PFSK-1 (cell line): ENCODE measurements at regions not wholly inside any gene's neighbourhood (a gene's known extent, or its start where the extent isn't known, plus 50 kb on each side); places are given as distances from the start of the nearest gene placed in this dataset.

Experiments
- POLR2AphosphoS5 ChIP-seq: IDR thresholded peaks from 2 replicates; pipeline ENCODE4 v1.6.1; 2012; ENCODE audit warnings: low read depth, mild to moderate bottlenecking, control low read depth, low read length, moderate library complexity
- SIN3A ChIP-seq: IDR thresholded peaks from 2 replicates; pipeline ENCODE4 v1.6.1; 2012; ENCODE audit warnings: mild to moderate bottlenecking, low read length, moderate library complexity, borderline replicate concordance; ENCODE audit not compliant: insufficient read depth
- TAF1 ChIP-seq: IDR thresholded peaks from 2 replicates; pipeline ENCODE4 v1.6.1; 2012; ENCODE audit warnings: low read length, control low read depth, borderline replicate concordance; ENCODE audit not compliant: insufficient read depth
- TF ChIP-seq, protein P1 (sequence below), 2 experiments: IDR thresholded peaks; 2 replicates each; pipeline versions ENCODE4 v1.6.1 to v1.8.0; 2011 to 2012; ENCODE audit warnings: low read depth in 2 of 2, low read length in 2 of 2, control low read depth in 1 of 2, inconsistent platforms in 1 of 2, mild to moderate bottlenecking in 1 of 2, moderate library complexity in 1 of 2; ENCODE audit not compliant: insufficient read depth in 1 of 2

GRCh38 chr14:55980970-55981369, 137.2 kb upstream of the PELI2 start:
- TF ChIP-seq TAF1 (no peak), POLR2AphosphoS5 (no peak), SIN3A (no peak)
- TF ChIP-seq, protein P1, sequence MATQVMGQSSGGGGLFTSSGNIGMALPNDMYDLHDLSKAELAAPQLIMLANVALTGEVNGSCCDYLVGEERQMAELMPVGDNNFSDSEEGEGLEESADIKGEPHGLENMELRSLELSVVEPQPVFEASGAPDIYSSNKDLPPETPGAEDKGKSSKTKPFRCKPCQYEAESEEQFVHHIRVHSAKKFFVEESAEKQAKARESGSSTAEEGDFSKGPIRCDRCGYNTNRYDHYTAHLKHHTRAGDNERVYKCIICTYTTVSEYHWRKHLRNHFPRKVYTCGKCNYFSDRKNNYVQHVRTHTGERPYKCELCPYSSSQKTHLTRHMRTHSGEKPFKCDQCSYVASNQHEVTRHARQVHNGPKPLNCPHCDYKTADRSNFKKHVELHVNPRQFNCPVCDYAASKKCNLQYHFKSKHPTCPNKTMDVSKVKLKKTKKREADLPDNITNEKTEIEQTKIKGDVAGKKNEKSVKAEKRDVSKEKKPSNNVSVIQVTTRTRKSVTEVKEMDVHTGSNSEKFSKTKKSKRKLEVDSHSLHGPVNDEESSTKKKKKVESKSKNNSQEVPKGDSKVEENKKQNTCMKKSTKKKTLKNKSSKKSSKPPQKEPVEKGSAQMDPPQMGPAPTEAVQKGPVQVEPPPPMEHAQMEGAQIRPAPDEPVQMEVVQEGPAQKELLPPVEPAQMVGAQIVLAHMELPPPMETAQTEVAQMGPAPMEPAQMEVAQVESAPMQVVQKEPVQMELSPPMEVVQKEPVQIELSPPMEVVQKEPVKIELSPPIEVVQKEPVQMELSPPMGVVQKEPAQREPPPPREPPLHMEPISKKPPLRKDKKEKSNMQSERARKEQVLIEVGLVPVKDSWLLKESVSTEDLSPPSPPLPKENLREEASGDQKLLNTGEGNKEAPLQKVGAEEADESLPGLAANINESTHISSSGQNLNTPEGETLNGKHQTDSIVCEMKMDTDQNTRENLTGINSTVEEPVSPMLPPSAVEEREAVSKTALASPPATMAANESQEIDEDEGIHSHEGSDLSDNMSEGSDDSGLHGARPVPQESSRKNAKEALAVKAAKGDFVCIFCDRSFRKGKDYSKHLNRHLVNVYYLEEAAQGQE (IDR thresholded peaks at IDR 0.05; ENCODE audit: insufficient read depth in 1 of 2, low read depth in 2 of 2, low read length in 2 of 2) = no peak
